Ishikawa (cell line): ENCODE measurements at regions not wholly inside any gene's neighbourhood (a gene's known extent, or its start where the extent isn't known, plus 50 kb on each side); places are given as distances from the start of the nearest gene placed in this dataset.

Experiments
- TF ChIP-seq, protein P1 (sequence below): IDR thresholded peaks from 2 replicates; pipeline ENCODE4 v1.6.1; 2012; ENCODE audit warnings: low read depth, mild to moderate bottlenecking
- TF ChIP-seq, protein P2 (sequence below): IDR thresholded peaks from 2 replicates; pipeline ENCODE4 v1.6.1; 2012

DNA sequence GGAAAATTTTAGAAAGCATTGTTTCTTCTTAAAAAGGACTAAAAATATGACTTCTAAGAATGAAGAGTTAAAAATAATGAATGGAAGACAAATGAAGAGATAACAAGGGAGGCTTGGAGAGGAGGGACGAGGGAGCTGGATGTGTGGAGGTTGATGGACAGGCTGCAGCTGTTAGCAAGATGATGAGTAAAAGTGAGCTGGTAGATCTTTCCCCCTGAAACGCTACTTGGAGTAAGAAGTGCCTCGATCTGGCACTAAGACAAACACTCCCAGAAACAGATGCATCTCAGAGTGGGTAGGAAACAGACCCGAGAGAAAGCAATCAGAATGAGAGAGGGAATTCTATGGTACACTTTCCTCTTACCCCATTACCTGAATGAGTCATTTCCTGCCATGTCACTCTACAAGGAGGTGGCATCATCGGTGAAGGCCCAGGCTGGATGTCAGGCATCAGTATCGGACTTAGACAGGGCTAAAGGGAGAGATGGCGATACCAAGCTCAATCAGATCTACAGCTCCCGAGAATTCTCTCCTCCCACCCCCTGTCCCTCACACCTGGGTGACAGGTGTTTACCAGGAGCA lies 154.1 kb upstream of the BMP2 start:
- TF ChIP-seq, protein P1, sequence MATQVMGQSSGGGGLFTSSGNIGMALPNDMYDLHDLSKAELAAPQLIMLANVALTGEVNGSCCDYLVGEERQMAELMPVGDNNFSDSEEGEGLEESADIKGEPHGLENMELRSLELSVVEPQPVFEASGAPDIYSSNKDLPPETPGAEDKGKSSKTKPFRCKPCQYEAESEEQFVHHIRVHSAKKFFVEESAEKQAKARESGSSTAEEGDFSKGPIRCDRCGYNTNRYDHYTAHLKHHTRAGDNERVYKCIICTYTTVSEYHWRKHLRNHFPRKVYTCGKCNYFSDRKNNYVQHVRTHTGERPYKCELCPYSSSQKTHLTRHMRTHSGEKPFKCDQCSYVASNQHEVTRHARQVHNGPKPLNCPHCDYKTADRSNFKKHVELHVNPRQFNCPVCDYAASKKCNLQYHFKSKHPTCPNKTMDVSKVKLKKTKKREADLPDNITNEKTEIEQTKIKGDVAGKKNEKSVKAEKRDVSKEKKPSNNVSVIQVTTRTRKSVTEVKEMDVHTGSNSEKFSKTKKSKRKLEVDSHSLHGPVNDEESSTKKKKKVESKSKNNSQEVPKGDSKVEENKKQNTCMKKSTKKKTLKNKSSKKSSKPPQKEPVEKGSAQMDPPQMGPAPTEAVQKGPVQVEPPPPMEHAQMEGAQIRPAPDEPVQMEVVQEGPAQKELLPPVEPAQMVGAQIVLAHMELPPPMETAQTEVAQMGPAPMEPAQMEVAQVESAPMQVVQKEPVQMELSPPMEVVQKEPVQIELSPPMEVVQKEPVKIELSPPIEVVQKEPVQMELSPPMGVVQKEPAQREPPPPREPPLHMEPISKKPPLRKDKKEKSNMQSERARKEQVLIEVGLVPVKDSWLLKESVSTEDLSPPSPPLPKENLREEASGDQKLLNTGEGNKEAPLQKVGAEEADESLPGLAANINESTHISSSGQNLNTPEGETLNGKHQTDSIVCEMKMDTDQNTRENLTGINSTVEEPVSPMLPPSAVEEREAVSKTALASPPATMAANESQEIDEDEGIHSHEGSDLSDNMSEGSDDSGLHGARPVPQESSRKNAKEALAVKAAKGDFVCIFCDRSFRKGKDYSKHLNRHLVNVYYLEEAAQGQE = no peak
- TF ChIP-seq, protein P2, sequence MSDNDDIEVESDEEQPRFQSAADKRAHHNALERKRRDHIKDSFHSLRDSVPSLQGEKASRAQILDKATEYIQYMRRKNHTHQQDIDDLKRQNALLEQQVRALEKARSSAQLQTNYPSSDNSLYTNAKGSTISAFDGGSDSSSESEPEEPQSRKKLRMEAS = no peak
